Smooth muscle cell of the brain vasculature (primary cell): ENCODE measurements at regions not wholly inside any gene's neighbourhood (a gene's known extent, or its start where the extent isn't known, plus 50 kb on each side); places are given as distances from the start of the nearest gene placed in this dataset.

ENCODE experiments used
- DNase-seq: peaks from one replicate; pipeline ENCODE4 v3.0.0-alpha.2; 2012; ENCODE audit warnings: low read depth, low spot score

DNA sequence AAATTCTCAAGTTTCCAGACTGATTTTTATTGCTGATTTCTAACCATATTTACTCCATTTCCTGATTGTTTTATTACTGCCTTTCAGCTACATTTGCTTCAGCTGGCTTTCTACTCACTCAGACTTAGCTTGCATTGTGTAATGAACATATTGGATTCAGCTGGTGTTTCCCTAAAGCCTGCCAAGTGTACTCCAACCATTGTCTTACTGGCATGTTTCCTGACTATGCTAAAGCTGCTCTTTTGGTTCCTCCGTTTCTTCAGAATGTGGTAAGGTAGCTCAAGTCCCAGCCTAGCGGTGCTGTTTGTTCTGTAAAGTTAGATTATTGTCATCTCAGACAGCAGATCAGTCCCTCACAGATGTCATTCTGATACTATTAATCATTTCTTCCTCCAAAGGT, 53.1 kb upstream of the GLRA2 start:
- no peak for DNase-seq

DNA sequence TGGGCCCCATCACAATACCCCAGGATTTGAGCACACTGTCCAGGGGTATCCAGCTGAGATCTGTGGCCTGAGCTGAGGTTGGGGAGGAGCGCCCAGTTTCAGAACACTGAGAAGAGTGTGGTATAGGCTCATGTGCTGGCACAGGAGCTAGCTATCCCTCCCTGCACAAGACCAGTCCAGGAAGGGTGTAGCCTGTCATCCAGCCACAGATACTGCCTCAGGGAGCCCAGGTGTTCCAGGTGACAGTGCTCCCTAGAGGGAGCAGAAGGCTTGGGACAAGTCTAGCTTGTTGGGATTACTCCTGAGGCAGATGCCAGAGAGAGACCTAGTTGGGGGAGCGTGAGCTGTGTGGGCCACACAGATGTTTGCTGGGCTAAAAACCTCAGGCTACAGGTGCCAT, 79.6 kb upstream of the GLRA2 start:
- DNase-seq = no peak

DNA sequence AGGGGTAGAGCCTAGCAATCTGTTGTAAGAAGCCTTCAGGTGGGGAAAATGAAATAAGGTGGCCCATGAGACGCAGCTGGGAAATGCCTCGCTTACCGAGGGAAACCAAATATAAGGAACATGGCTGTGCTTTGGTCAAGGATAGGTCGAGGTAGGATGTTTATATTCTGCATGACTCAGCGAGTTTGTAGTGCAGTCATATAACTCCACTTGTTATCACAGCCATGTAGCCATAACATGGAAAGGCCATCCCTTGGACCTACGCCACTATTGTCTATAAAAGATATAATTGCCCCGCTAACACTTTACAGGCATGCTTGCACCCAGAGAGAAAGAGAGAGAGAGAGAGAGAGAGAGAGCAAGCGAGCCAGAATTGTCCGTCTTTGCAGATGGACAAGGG, 80.9 kb upstream of the GLRA2 start:
- DNase-seq = no peak

DNA sequence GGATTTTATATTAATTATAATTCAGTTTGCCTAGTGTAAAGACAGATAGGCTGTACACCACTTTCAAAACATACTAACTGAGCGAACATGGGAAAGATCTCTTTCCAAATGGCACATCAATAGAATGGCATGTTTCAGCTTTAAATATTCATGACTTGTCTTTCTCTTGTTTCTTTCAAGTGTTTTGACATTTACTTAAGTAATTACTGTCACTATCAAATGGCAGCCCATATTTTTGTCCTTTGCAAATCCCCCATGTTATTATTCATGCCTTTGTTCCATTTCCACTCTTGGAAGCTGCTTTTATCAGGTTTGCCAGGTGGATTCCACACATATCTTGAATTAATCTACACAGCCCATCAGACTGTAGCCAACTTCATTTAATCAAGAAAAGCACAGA, 89.2 kb upstream of the GLRA2 start:
- no peak for DNase-seq

DNA sequence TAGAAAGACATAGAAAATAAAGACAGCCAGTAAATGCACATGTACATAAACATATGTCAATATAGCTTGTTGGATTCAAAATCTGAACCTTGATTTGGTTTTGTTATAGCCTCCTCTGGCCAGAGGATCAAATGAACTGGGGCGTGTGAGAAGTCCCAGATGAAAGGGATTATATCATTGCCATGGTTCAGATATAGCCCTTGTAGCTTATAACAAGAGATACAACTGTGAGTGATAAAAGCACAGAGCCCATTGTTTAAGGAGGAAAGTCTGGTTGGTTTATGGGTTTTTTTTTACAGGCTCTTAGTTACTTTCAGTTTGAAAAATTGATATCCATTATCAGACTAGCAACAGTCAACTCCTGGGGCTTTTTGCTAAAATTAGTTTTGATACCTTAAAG, 101.7 kb upstream of the GLRA2 start:
- DNase-seq = no peak

DNA sequence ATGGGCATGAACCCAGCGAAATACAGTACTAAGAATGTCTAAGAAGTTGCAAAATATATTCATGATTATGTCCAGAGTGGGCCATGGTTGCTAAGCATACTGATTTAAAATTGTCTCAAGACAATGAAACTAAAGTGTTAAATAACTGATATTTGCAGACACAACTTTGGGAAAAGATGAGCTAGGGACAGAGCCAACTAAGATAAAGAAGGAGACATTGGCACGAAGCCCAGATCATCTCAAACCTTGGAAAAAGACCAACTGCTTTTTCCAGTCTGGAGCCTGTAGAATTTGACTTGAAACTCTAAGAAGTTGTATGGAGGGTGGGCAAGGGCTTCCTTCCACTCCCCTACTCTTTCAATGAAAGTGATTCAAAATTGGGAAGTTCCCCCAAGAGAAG, 108.5 kb upstream of the GLRA2 start:
- DNase-seq = no peak

DNA sequence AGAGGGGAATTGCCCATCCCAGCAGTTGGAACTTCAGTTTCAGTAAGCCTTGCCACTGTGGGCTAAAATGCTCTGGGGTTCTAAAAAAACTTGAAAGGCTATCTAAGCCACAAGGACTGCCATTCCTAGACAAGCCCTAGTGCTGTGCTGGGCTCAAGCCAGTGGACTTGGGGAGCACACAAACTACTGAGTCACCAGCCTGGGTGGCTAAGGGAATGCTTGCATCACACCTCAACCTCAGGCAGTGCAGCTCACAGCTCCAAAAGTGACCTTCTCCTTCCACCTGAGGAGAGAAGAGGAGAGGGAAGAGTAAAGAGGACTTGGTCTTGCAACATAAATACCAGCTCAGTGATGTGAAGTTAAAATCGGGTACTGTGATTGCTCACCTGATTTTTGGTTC, 116.7 kb upstream of the GLRA2 start:
- no peak for DNase-seq

DNA sequence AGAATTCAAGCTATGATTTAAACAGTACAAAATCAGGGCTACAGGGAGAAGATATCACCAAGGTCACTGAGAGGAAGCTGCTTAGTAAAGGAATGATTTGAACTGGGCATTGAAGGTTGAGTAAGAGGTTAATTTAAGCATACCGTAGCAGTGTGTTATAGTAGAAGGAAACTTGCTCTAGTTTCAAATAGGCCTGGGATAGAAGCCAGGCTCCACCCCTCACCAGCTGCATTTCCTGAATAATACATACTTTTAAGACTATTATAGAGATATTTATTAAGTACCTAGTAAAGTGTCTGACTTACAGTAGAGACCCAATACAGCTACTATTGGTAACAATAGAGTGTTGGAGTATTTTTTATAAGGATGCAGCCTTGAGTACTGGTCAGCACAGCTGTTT, 118.0 kb upstream of the GLRA2 start:
- no peak for DNase-seq

DNA sequence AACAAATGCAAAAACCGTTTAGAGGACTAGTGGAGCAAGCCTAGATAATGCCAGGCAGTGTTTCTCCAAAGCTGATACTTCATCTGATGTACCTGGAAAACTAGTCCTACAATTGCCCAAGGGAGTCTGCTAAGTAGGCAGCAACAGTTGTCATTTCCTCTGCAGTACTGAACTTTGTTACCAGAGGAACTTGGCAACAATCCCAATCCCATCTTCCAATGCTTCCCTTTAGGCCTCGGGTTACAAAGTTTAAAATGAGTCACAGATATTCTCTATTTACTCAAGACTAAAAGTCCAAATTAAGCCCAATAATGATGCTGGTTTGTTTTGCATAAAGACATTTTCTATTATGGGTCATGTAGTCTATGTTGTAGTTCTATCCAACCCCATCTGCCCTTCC, 120.0 kb upstream of the GLRA2 start:
- DNase-seq = no peak

DNA sequence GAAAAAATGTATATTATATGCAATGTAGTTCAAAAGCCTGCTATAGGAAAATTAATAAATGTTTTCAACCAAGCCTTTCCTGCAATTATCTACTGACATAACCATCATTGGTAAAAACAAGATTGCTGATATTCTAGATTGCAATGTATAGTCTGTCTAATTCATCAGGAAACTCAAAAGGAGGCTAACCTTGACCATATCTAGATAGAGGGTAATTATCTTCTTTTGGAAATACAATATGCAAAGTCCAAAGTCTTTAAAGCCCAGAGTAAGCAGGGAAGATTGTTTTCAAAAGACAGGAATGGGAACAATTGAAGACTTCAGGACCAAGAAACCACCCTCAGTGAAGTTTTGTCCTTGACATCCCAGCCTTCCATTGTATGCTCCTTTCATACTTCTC, 123.1 kb upstream of the GLRA2 start:
- DNase-seq = no peak

DNA sequence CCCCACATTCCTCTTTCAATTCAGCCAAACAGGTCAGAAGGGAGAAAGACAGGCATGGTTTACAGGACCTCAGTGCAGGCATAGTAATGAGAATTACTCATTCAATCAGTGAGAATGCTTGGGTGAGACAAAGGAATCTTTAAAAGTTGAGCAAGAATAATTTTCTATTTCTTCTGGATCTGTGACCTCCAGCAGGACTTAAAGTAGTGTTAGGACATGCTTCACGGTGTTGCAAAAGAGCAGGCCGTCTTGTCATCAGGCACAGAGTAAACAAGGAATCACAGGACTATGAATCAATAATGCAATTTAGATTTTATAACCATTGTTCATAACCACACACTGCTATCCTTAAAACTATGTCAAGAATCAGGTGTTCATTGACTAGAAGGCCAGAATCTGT, 130.6 kb upstream of the GLRA2 start:
- DNase-seq = no peak

DNA sequence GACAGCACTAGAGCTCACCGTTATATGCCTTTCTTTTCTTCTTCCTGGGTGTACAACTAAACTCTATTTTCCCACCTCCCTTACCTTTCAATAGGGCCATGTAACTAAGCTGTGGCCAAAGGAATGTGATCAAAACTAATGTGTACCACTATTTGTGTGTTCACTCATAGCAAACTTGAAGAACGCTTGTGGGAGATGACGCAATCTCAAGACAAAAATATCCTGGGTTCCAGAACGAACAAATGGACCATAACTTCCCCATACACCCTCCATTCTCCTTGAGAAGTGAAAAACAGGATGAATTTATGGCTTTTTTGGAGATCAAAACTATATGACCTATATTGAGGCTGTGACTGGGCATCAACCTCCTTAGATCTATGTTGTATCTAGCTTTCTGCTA, 139.7 kb upstream of the GLRA2 start:
- no peak for DNase-seq

DNA sequence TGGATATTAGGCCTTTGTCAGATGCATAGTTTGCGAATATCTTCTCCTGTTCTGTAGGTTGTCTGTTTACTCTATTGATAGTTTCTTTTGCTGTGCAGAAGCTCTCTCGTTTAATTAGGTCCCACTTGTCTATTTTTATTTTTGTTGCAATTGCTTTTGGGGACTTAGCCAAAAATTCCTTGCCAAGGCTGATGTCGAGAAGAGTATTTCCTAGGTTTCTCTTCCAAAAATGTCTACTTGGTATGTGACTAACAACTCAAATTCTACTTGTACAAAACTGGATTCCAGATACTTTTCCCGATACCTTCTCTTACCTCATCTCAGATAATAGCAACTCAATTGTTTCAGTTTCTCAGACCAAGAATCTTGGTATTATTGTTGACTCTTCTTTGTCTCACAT, 142.4 kb upstream of the GLRA2 start:
- no peak for DNase-seq

DNA sequence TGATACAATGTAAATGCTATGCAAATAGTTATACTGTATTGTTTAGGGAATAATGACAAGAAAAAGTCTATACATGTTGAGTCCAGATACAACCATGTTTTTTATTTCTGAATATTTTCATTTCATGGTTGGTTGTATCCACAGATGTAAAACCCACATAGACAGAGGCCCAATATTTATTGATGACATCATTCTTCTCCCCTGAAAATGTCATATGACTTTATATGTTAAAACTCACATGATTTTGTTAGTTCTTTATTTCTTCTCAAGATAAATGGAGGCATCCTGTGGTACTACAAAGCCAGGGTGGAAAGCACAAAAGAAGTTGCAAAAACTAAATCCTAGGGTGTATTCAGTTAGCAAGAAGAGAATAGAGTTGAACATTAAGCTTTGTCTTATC, 149.3 kb upstream of the GLRA2 start:
- no peak for DNase-seq

DNA sequence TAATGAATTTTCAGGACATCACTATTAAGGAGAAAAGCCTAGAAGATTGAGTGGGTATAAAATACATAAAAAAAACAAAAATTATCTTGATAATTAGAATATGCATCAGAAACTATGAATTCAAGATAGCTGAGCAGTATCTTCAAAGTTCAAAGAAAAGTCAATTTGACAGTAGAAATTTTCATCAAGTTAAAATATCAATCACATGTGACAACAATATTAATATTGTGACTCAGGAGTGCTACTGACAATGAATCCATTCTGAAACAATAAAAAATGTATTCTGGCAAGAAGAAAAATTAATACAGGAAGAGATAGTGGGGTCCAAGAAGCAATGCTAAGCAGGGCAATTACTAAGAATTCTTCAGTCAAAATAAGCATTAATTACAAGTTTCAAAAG, 151.9 kb upstream of the GLRA2 start:
- no peak for DNase-seq

DNA sequence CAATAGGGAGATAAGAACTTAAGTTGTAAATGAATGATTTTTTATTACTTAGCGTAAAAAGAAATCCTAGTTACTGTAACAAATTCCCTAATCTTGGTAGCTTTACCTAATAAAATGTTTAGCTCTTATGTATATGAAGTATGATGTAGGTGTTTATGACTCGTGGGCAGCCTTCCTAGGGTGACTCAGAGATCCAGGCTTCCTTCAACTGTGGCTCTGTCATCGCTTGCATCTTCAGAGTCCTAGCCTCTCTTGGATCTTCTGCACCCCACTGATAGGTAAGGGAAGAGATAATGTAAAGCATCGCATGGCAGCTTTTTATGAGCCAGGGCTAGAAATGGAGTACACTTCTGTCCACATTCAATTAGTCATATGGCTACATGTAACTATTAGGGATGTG, 165.6 kb upstream of the GLRA2 start:
- DNase-seq = no peak

DNA sequence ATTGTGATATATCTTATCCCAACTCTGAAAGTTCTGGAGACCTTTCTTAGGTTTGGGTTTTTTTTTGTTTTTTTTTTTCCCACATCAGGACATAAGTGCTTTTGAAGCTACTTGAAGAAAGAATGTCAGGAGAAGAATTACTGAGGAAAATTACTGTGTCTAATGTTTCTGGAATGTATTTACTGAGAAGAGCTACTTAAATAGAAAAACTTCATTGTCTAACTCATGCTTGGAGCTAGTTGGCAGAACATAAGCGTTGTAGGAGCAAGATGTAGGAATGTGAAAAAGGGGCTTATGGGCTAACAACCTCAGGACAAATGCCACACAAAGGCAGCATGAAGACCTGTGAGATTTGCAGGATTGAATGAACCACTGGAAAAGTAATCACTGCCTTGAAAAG, 166.6 kb upstream of the GLRA2 start:
- DNase-seq = no peak

DNA sequence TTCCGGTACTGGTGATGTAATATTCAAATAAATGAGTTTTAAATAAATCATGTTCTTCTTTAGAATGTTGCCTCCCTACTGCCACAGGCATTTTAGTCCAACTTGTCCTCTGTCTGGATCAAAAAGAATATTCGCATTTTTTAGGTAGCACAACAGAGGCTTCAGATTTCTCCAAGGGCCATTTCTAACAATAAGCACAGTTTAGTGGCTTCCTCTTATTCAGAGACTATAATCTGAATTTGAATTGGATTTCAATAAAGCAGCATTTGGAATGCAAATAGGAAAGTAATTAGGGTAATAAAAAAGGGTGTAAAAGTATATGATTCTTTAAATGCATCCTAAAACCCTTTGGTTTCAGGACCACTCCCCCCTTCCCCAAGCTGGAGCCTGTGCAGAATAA, 167.9 kb upstream of the GLRA2 start:
- no peak for DNase-seq

DNA sequence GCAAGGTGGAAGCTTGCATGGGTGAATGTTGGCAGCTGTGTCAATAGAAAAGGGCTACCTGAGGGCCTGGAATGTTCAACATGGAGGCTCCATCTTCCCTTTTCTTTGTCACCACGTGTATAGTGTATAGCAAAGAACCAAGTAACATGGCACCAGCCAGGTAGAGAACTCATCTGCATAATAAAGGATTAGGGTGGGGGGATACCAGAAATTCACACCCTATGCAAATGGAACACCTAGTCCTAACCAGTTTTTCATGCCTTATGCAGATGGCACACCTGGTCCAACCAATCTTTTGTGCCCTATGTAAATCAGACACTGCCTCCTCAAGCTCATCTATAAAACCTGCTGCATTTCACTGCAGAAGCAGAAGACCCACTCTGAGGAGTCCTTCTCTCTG, 169.6 kb upstream of the GLRA2 start:
- DNase-seq = no peak

DNA sequence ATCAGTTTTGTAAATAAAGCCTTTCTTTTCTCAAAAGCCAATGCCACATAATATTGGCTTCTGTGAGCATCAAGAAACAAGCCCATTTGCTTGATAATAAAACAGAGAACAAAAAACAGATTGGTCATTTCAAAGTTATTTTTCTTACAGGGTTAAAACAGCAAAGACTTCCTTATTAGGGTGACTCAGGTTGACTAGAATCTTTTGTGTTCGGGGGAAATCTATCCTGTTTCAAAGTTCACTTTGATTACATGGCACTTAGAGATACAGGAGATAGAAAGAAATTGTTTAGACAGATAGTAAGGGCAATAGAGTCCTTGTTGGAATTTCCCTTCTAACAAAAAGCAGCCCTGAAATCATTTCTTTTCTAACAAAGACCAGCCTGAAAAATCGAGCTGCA, 170.0 kb upstream of the GLRA2 start:
- no peak for DNase-seq

DNA sequence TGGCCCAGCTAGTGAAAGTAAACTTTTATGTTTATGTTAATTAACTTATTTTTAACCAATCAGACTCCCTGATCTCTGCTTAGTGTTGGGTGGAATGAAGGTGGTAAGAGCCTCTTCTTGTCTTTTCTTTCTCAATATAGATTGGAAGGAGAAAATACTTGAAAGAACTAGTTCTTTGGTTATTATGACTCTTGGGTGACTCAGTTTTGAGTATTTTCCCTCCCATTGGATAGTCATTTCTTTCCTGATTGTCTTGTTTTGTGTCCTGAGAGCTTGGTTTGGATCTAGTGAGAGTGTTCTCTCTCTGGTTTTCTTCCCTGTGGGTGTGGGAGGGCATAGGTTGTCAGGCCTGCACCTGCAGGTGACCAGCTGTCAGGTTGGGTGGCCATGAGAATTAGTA, 172.0 kb upstream of the GLRA2 start:
- DNase-seq = no peak

DNA sequence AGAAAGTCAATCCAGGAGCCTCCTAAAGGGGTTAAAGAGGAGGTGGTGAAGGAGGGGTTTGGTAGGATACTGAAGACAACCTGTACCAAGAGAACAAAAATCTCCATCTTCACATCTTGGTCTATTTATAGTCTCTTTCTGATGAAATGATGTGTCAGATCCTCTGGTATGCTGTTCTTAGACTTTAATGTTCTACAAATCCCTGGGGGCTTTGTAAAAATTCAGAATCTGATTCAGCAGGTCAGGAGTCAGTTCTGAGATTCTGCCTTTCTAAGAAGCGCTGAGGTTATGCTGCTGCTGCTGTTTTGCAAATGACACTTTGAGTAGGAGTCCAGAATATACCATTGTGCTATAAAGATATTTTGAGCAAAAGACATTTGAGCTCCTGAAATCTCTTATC, 172.9 kb upstream of the GLRA2 start:
- peak; percentile 20 for DNase-seq

DNA sequence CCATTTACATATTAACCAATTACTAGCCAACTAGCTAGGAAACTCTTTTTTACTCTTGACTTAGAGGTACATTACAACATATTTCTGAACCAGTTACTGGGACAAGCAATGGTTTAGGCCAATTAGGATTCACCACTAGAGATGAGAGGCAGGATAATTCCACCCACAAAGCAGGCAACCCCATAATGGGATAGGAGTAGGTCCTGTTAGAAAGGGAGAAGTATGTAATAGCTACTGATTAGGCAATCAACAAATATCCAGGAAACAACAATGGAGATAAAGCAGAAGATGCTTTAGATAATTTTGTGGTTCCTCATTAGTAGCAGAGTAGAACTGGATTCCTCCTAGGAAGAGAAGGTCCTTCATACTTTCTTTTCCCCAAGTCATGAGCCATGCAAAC, 173.8 kb upstream of the GLRA2 start:
- no peak for DNase-seq

DNA sequence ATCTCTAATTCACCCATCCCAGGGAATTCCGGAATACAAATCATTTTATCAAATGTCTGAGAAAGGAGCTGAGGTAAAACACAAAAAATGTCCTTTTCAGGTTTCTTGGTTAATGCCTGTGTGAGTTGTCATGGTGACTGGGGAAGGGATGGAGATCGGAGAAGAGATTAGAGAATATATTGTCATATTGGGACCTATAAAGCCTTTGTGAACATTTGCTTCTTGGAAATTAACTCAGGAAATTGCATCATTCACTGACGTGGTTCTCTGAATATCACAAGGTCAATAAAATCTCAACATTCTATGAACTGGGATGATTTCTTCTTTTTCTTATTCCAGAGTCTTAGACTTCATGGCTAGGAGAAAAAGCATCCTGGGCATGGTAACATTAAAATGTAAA, 174.8 kb upstream of the GLRA2 start:
- no peak for DNase-seq

DNA sequence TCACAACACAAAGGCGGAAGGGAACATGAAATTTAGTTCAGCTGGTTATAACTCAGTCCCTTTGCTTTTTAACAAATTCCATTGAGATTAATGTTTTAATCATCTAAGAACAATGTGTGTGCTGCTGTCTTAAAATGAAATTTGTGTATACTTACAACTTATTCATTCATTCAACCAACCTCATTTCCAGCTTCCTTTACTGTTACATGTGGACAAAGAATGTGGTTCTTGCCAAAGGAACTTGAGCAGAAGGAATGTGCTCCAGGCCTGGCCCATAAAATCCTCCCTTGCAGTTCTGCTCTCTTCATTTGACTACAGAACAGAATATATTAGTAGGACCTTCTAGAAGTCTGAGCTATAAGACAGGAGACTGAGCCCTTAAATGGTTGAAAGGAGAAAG, 176.8 kb upstream of the GLRA2 start:
- DNase-seq = no peak
